NT2/D1 (cell line): ENCODE measurements at regions not wholly inside any gene's neighbourhood (a gene's known extent, or its start where the extent isn't known, plus 50 kb on each side); places are given as distances from the start of the nearest gene placed in this dataset.
A peak's percentile ranks its signal among the peaks of the same experiment; 100 is the strongest.

Source experiments
- DNase-seq: peaks from one replicate; pipeline ENCODE4 v3.0.0-alpha.2; 2011; ENCODE audit warnings: low read depth, low spot score
- H3K27me3 ChIP-seq: 2 replicates; pipeline ENCODE4 v1.6.0; 2011; ENCODE audit warnings: mild to moderate bottlenecking; ENCODE audit not compliant: insufficient read length, insufficient read depth
- H3K36me3 ChIP-seq: 2 replicates; pipeline ENCODE4 v1.6.1; 2011; ENCODE audit warnings: mild to moderate bottlenecking, low read length, mixed read lengths; ENCODE audit not compliant: insufficient read depth, insufficient read length
- H3K4me1 ChIP-seq: 2 replicates; pipeline ENCODE4 v1.5.1; 2011; ENCODE audit not compliant: insufficient read depth, insufficient read length
- H3K4me3 ChIP-seq: 2 replicates; pipeline ENCODE4 v1.5.1; 2011; ENCODE audit warnings: low read depth; ENCODE audit not compliant: insufficient read length
- H3K9ac ChIP-seq: 2 replicates; pipeline ENCODE4 v1.6.0; 2011; ENCODE audit warnings: low read depth; ENCODE audit not compliant: insufficient read length
- H3K9me3 ChIP-seq: 2 replicates; pipeline ENCODE4 v1.5.1; 2011; ENCODE audit warnings: mild to moderate bottlenecking, low read length; ENCODE audit not compliant: insufficient read depth
- SUZ12 ChIP-seq: IDR thresholded peaks from 2 replicates; pipeline ENCODE4 v1.6.1; 2011; ENCODE audit not compliant: insufficient read length, insufficient read depth; ENCODE audit errors: extremely low read depth
- YY1 ChIP-seq: IDR thresholded peaks from 2 replicates; pipeline ENCODE4 v1.6.1; 2011; ENCODE audit not compliant: insufficient read length, insufficient read depth
- ZNF274 ChIP-seq: IDR thresholded peaks from 2 replicates; pipeline ENCODE4 v1.6.1; 2011; ENCODE audit warnings: mild to moderate bottlenecking, low read depth, low read length

GRCh38 chr1:238488401-238488800 is 597.7 kb upstream of the ZP4 start:
- H3K9ac ChIP-seq: no peak overlapping the region
- H3K36me3 ChIP-seq: no peaks in the 10 kb centered on the region
- H3K9me3 ChIP-seq: no peaks in the 10 kb centered on the region
- TF ChIP-seq ZNF274: no peak
- TF ChIP-seq YY1: no peak
- TF ChIP-seq SUZ12: no peak
- no peaks in the 10 kb centered on the region for H3K4me1 ChIP-seq
- H3K4me3 ChIP-seq: no peak overlapping the region
- H3K27me3 ChIP-seq: no peaks in the 10 kb centered on the region
- DNase-seq: no peak

DNA sequence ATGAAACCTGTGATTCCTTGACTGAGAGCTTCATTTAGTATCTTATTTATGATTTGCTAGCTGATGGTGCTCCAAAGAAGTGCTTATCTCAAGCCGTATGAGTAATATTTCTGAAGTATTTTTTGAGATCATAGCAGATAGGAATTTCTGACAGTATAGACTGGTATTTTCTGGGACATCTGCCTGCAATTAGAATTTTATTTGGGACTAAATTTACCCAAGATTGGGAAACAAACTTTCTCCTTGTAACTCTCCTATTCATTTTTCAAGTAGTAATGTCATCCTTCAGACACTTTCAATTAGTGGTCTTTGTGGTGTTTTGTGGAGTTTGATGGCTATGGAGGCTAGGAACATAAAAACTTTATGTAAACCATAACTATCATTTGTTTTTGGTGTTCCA is 597.2 kb upstream of the ZP4 start:
- H3K36me3 ChIP-seq: no peaks in the 10 kb centered on the region
- DNase-seq: no peak
- TF ChIP-seq ZNF274 (no peak), YY1 (no peak), SUZ12 (no peak)
- H3K27me3 ChIP-seq: no peaks in the 10 kb centered on the region
- no peaks in the 10 kb centered on the region for H3K4me1 ChIP-seq
- no peaks in the 10 kb centered on the region for H3K9me3 ChIP-seq
- H3K9ac ChIP-seq: no peak overlapping the region
- H3K4me3 ChIP-seq: no peak overlapping the region

- Histone ChIP-seq H3K36me3 (no peaks in the 10 kb centered on the region), H3K9me3 (no peaks in the 10 kb centered on the region), H3K4me3 (peak overlapping the region; percentile 45), H3K27me3 (no peaks in the 10 kb centered on the region), H3K9ac (peak overlapping the region; percentile 21), H3K4me1 (no peaks in the 10 kb centered on the region)
- TF ChIP-seq ZNF274 (no peak), YY1 (no peak), SUZ12 (no peak)
- no peak for DNase-seq
These were observed 595.1 kb upstream of the ZP4 start for GRCh38 chr1:238485912-238486209.

- Histone ChIP-seq H3K4me3 (peak overlapping the region; percentile 45), H3K36me3 (no peaks in the 10 kb centered on the region), H3K9me3 (no peaks in the 10 kb centered on the region), H3K27me3 (no peaks in the 10 kb centered on the region), H3K9ac (peak overlapping the region; percentile 21), H3K4me1 (no peaks in the 10 kb centered on the region)
- TF ChIP-seq ZNF274: no peak
- no peak for TF ChIP-seq SUZ12
- peak; percentile 41 for TF ChIP-seq YY1
- no peak for DNase-seq
These were observed 594.6 kb upstream of the ZP4 start for GRCh38 chr1:238485057-238485911.

DNA sequence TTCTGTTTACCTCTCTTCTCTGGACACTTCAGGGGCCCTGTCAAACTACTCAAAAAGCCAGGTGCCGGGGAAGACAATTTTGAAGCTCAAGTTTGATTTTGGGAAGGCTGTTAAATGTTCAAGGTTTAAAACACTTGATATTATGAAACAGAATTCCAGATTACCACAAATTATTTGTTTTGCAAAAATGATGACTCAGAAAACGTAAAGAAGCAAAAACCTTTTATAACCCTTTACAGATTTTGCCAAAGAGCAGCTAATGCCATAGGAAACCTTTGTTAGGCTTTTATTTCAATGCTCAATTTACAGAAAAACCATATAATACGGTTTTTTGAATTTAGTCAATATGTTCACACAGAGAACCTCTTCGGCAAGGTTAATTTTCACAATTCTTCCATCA is 593.4 kb upstream of the ZP4 start:
- H3K4me3 ChIP-seq: no peak overlapping the region
- no peak for TF ChIP-seq SUZ12
- TF ChIP-seq YY1: no peak
- no peak for TF ChIP-seq ZNF274
- no peak overlapping the region for H3K9ac ChIP-seq
- H3K36me3 ChIP-seq: no peaks in the 10 kb centered on the region
- no peaks in the 10 kb centered on the region for H3K9me3 ChIP-seq
- no peak for DNase-seq
- no peaks in the 10 kb centered on the region for H3K4me1 ChIP-seq
- H3K27me3 ChIP-seq: no peaks in the 10 kb centered on the region

GRCh38 chr1:238476841-238477240 is 586.1 kb upstream of the ZP4 start:
- Histone ChIP-seq H3K36me3 (no peaks in the 10 kb centered on the region), H3K4me3 (no peak overlapping the region), H3K27me3 (no peaks in the 10 kb centered on the region), H3K9me3 (no peaks in the 10 kb centered on the region), H3K4me1 (no peaks in the 10 kb centered on the region), H3K9ac (no peak overlapping the region)
- TF ChIP-seq SUZ12 (no peak), ZNF274 (no peak), YY1 (no peak)
- no peak for DNase-seq

- no peaks in the 10 kb centered on the region for H3K36me3 ChIP-seq
- H3K9ac ChIP-seq: no peak overlapping the region
- TF ChIP-seq YY1 (no peak), ZNF274 (no peak), SUZ12 (no peak)
- no peak overlapping the region for H3K4me3 ChIP-seq
- DNase-seq: no peak
- H3K27me3 ChIP-seq: no peaks in the 10 kb centered on the region
- H3K9me3 ChIP-seq: no peaks in the 10 kb centered on the region
- no peaks in the 10 kb centered on the region for H3K4me1 ChIP-seq
These were observed 585.0 kb upstream of the ZP4 start for GRCh38 chr1:238475712-238476111.

DNA sequence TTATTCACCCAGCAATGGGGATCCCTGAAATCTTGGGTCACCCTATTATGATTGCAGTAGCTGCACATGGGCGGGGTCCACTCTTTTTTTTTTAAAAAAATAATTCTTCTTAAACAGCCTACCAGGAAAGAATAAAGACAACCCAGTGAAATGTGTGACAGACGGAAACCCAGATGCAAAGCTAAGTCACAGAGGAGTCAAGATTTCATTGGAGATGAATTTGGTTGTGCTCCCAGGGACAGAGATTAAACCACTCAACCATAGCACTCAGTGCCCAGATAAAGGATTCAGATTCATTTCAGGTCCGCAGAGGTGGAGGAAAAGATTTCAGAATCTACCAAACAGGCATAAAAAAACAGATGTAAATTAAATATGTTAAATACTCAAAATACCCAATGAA is 583.5 kb upstream of the ZP4 start:
- no peaks in the 10 kb centered on the region for H3K27me3 ChIP-seq
- no peak overlapping the region for H3K9ac ChIP-seq
- H3K4me1 ChIP-seq: no peaks in the 10 kb centered on the region
- H3K9me3 ChIP-seq: no peaks in the 10 kb centered on the region
- no peak for TF ChIP-seq ZNF274
- TF ChIP-seq SUZ12: no peak
- no peak for TF ChIP-seq YY1
- DNase-seq: no peak
- no peaks in the 10 kb centered on the region for H3K36me3 ChIP-seq
- no peak overlapping the region for H3K4me3 ChIP-seq
